ENCODE measurements at regions not wholly inside any gene's neighbourhood (a gene's known extent, or its start where the extent isn't known, plus 50 kb on each side); places are given as distances from the start of the nearest gene placed in this dataset.
A peak's percentile ranks its signal among the peaks of the same experiment; 100 is the strongest.

DNA sequence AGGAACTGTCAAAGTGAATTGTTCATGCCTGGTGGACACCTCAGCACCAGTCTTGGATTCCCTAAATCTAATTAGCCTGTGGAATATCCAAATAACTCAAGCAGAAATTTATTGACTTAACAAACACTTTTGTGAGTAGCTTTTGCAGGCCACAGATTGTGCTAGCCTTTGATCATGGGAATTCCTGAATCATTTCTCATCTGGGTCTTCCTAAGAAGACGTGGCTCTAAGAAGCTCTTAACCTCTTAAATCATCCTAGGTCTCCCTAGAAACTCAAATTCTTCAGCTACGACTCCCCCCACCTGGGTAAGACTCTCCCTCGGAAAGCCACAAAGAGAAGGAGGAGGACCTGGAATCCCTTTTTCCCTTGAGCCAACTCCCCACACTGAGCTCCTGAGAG lies 53.8 kb upstream of the PSEN2 start:
- intact Hi-C loops (cut with DNase I) = no loop called here
- DNase-seq = no peak

DNA sequence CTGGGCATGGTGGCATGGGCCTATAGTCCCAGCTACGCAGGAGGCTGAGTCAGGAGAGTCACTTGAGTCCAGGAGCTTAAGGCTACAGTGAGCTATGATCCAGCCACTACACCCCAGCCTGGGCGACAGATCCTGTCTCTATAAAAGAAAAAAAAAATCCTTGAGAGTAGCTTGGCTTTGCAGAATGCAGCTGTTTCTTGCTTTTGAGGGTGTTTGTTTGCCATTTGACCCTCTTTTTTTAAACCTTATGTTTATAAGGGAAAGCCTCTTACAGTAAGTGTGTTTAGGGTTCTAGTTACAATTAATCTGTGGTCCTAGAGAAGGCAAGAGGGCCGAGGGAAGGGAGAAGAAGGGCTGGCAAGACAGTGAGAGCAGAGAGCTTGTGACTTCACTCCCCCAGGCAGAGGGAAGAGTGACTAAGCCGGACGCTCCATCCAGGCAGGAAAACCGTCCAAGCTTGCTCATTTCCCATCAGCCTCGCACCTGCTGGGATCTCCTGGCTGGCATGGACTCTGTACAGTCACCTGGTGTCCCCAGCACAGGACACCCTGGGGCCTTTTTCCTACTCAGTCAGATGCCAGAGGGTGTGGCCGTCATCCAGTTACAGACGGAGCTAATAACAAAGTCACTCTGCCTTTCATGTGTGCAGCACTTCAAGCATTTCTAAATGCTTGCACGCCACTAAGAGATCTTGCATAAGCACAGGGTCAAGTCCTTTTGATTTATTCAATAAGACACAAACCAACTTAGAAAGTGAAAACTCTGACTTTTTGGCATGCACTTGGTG lies 55.5 kb upstream of the PSEN2 start:
- peak in 5 of 10 donors; percentile 29 to 83 (median 35) for DNase-seq
- intact Hi-C loops (cut with DNase I) = no loop called here

DNA sequence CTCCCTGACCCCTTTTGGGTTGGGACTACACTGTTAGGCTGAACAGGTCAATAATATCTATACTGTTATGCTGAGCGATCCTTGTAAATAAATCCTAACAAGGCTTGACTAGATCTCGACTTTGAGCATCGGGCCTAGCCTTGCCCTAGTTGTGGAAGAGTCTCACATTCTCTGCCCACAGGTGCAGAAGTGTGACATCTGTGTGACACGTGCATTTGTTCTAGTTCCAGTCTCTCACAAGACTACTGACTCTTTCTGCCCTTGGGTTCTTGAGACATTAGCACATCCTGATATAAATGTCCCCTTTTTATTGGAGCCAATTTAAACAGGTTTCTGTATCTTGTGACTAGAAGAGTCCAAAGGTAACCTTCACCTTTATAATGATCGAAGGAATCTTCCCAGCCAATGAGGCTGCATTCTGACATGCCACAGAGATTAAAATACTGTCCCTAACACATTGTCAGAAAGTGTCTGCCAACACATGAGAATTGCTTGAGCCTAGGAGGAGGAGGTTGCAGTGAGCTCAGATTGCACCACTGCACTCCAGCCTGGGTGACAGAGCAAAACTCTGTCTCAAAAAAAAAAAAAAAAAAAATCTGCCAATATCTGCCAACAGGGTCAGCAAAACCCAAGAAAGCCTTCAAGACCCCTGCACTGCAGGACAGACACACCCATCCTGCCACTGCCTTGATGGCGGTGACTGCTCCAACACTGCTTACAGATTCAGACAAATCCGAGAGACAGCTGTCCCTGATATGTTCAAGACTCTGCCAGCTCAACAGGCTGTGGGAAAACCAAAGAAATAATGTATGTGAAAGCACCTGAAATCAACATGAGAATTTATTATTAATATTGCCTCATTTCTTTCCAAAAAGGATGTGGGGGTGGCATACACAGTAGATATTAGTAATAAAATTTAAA lies 56.5 kb upstream of the PSEN2 start:
- DNase-seq = no peak
- intact Hi-C loops (cut with DNase I) = no loop called here

DNA sequence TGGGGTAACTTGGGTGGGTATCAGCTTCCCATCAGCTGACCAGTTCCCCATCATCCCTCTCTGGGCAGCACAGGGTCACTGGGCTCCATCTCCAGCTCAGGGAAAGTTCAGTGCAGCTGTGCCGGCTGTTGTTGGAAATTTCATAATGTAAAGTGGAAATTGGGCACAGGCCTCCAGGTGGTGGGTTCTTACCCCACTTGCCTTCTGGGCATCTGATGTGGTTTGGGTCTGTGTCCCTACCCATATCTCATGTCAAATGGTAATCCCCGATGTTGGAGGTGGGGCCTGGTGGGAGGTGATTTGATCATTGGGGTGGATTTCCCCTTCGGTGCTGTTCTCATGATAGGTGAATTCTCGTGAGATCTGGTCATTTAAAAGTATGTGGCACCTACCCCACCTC lies 59.7 kb upstream of the PSEN2 start:
- intact Hi-C loops (cut with DNase I) = no loop called here
- no peak for DNase-seq

DNA sequence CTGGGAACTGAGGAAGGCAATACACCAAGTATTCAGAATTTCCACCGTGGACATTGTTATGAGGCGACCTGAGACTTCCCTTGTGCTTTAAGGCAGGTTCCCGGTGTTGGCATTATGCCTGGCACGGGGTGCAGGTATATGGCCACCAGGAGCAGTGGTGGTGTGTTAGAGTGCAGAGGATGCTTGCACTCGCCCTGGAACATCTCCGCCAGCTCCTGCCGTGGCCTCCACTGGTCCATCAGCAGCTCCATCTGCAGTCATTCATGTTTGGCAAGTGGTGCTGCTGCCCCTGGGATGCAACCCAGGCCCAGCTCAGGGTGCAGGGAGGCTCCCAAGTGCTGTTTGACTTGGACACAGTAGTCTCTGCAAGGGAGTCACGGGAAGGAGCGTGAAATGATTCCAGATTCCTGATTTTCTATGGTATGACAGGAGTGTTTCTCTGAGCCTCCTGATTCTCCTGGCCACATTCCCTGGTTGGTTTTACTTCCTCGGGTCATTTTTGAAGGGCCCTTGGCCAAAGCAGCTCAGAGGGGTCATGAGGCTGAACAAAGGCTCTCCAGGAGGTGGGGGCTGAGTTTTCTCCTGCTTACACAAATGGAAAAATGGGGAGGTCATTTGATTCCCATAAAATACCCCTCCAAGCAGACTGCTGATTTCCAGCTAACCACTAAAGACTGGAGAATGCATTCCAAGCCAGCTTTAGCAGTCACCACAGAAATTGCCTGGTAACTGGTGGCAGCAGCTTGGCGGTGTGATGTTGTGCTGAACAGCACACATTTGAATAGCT lies 60.4 kb upstream of the PSEN2 start:
- intact Hi-C loops (cut with DNase I) = no loop called here
- peak in 1 of 10 donors; percentile 39 for DNase-seq

DNA sequence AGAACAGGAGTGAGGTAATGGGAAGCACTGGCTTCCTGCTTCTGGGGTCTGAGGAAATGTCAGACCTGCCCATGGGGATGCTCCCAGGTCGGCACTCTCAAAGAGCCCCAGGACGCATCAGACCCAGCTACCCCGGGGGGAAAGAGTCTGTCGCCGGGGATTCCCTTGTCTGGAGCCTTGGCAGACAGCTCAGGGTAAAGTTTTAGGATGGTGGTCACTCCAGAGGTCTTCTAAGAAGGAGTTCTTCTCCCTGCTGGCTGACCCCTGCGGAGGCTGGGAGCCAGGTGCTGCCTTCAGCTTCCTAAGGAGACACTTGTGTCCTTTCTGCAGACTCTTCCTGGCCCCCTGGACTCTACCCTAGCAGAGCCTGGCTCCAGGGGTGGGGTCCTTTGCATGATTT lies 61.9 kb upstream of the PSEN2 start:
- no peak for DNase-seq
- intact Hi-C loops (cut with DNase I) = no loop called here

DNA sequence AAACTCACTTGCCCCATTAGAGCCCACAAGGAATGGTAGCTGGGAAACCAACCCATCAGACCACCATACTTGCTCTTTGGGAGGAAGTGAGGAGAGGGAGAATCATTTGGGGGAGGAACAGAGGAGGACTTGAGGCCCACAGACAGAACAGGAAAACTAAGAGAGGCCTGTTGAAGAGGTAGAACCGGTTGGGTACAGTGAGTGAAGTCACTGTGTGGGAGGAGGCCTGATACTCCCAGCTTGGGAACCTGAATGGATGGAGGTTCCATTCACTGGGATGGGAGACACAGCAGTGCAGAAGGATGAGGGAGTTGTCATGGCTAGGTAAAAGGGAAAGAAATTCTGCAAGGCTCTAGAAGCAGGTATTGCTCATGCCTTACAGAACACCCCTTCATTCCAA lies 63.4 kb upstream of the PSEN2 start:
- intact Hi-C loops (cut with DNase I) = no loop called here

DNA sequence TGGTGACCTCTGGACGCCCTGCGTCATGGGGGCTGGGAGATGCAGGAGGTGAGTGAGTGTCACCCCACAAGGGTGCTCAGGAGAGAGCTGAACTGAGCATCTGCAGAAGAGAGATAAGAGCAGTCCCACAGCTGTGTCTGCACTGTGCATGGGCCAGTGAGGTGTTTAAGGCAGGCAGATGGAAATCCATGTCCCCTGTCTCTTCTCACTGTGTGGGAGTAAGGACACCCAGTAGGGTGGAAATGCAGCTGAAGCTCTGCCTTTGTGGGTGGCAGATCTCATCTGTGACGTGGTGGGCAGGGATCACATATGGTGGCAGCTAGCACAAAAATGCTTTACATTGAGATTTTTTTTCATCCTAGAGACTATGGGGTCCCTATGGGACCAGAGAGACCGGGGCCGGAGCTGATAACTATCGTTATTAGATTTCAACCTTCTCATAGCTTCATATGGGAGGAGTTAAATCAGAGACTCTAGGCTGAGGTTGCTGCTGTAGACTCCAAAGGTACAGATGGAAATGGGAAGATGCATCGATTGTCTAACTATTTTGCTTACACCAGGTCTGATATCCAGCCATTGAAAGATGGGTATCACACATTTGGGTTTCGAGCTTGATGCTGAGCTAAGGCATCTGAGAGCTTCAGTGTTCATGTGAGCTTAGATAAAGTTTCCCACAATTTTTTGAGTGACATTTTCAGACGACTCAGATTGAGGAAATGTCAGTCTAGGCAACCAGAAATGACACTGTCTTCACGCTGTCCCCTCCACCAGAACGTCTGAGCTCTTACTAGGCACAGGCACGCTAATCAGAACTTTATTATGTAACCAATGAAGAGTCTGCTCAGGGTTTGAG lies 65.3 kb upstream of the PSEN2 start:
- no peak for DNase-seq
- intact Hi-C loops (cut with DNase I) = no loop called here

More for the DNA sequence above, 63.4 kb upstream of the PSEN2 start:
- no peak for DNase-seq

DNA sequence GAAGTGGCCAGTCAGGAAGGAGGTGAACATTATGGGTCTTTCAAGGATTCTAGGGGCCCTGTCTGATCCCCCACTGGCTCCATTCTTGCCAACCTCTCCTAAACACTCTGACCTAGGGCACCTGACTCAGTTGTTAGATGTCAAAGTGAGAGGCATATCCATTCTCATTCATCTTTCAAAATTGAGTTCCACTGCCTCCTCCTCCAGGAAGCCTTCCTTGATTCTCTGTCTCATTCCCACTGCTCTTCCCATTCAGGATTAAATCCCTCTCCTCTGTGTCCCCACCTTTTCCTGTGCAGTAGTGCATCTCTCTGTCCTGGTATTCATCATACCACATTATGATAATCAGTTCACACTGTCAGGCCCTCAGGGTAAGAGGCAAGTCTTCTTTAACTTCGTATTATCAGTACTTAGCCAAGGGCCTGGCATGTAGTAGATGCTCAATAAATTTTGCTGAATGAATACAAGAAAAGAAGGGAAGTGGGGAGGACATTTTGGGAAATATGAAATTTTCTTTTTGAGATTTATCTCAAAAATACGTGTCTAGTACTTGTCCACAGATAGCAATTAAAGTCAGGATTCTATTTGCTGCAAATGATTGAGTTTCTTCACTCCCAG lies 61.8 kb upstream of the ITPKB start:
- intact Hi-C loops (cut with DNase I) = no loop called here
- DNase-seq = no peak

DNA sequence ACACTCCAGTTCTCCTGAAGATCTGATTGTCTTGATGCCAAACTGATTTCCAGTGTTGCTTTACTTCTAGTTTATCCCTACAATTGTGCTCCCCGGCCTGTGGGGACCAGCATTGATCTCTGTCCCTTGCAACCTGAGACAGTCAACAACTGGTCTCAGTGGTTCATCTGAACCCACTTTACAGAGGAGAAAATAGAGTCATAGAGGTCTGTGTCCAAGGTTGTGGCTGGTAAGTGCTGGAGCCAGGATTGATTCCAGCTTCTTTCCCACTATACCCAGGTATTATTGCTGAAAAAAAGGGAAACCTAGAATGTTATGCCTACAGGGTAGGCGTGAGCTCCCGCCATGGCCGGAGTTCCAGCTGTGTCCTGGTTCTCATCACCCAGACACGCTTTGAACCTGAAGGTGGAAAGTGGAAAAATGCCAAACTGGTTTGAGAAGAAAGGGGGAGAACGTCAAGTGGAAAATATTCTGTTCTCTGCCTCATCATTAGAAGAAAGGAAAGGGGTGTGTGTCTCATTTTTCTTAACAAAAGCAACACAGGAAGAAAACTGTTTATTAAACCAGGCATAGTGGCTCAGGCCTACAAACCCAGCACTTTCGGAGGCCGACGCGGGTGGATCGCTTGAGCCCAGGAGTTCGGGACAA lies 60.7 kb upstream of the ITPKB start:
- intact Hi-C loops (cut with DNase I) = no loop called here

DNA sequence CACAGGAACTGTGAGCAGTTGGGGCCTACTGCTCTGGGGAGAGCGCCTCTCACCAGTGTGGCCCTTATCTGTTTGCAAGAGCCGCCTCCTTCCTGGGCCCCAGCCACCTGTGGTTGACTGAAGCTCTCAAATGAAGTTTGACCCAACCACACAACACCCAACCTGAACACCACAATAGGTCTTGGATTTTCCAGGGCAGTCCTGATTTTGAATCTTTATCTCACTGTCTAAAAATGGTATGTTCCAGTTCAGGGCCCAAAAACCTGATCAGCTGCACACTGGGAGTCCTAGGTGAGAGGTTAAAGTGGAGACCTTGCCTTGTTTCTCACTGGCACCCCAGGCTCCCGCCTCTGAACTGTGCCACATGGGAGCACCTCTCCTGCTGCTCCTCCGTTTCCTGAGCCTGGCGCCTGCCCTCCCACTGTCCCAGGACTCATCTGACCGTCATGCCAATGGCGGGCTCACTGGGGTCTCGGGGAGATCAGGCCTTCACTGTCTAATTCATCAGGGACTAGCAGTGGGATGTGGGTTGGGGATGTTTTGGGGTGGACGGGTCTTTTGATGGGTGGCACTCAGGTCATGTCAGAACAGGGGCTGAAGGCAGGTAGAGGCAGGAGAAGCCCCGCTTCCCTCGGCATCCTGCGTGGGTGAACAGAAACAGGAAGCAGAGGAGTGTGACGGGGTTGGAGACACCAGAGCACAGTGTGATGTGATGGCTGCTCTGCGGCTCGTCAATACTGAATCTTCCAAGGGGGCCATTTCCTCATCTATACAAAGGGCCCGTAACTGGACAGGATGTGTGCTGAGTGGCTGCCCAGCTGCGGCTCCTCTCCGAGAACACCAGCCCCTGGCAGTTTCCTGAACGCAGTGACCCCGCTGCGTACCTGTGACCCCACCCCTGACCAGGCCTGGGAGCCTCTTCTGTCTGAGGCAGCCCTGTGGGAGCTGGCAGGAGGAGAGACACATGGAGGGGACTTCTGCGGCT lies 59.6 kb upstream of the ITPKB start:
- DNase-seq = no peak
- intact Hi-C loops (cut with DNase I) = no loop called here

More for the DNA sequence above, 60.7 kb upstream of the ITPKB start:
- DNase-seq = no peak

DNA sequence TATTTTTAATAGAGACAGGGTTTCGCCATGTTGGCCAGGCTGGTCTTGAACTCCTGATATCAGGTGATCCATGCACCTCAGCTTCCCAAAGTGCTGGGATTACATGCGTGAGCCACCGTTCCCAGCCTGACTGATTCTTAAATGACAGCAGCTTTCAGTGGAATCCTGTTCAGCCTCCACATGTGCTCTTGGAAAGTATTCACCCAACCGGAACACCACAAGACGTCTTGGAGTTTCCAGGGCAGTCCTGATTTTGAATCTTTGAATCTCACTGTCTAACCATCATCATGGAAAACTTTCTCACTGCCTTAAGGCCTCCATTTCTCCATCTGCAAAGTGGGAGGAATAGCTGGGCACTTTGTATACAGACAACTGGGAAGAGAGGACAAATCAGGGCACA lies 58.1 kb upstream of the ITPKB start:
- no peak for DNase-seq

DNA sequence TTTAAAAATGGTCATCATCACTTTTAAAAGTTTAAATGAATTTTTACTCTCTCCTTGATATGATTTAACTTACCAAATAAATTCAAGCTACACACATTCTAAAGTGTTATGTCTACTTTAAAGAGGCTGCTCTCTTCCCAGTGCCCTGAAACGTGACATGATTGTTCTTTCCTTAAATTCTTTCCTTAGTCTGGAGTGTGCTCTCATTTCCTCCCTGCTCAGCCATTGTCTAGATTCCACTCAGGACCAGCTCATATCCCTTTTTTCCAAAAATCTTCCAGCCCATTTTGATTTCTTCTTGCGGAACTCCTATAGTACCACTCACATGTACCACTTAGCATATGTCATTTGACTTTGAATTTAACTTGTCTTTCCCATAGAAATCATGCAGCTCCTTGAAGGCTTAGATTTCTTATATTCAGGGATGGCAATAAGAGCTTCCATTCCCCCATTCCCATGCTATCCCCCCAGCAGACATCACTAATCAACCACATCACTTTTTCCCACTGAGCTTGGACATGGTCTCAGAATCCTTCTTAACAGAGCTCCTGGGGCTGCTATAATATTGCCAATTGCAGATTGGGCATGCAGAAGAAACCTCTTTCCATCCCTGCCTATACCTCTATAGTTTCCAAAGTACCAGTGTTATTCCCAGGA lies 54.7 kb upstream of the ITPKB start:
- no peak for DNase-seq
- intact Hi-C loops (cut with DNase I) = no loop called here

More for the DNA sequence above, 58.1 kb upstream of the ITPKB start:
- intact Hi-C loops (cut with DNase I) = no loop called here

DNA sequence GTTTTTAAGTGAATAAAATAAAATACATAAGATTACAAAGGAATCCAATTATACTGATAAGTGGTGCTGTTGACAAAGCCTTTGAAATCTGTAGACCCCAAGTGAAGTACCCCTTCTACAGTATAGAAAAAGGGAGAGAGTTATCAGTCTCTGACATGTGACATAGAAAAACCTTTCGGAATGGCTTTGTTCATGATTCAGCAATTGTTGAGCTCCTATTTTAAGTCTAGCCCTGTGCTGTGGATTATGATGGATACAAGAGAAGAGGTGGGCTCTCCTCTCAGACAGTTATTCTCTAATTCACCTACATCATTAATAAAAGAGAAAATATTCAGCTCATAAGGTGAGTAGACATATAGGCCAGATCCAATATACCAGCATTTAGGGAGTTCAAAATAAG lies 53.3 kb upstream of the ITPKB start:
- intact Hi-C loops (cut with DNase I) = no loop called here
- no peak for DNase-seq

DNA sequence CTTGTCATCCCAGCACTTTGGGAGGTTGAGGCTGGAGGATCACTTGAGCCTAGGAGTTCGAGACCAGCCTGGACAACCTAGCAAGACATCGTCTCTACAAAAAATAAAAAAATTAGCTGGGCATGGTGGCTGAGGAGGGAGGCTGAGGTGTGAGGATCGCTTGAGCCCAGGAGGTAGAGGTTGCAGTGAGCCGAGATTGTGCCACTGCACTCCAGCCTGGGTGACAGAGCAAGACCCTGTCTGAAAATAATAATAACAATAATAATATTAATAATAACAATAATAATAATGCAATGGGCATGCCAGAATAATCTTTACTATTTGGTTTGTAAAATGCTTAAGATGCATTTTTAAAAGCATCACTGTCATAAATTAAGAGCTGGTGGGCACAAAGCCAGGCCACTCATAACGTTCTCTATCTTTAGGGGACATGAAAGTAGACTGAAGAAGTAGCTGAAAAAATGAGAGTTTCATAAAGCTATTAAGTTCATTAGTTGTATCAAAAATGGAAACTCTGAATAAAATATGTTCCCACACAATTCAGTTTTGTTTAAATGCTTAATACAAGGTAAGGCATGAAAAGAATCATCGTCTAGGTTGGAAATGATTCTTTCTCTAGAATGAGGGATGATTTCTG lies 51.6 kb upstream of the ITPKB start:
- no peak for DNase-seq
- intact Hi-C loops (cut with DNase I) = no loop called here

DNA sequence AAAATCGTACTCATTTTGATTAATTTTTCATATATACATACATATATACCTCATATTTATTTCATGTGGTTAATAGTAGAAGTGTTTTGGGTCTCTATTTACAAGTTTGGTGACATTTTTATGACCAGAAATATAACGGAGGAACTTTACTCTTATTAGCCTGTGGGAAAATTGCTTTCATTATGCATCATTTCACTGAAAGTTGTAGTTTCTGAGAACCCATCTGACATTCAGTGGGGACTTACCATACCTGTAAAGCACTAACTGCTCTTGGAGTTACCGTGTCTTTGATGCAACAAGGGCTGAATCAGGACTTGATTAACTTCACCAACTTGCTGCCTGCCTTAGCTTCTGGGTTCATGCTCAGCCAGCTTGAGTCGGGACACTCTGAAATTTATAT lies 49.9 kb upstream of the ITPKB start:
- DNase-seq = no peak
- intact Hi-C loops (cut with DNase I) = loop anchor here (5.0 kb wide), 1 partner anchor 33 kb away; no protein-coding TSS in a partner anchor

Measured in posterior cingulate gyrus (tissue), 11 donors.